Stimulated activated CD4-positive, alpha-beta T cell treated with anti-CD3 and anti-CD28 coated beads, Interleukin-2, amount 100 ng/mL, for 48 hours (primary cell): ENCODE measurements at regions not wholly inside any gene's neighbourhood (a gene's known extent, or its start where the extent isn't known, plus 50 kb on each side); places are given as distances from the start of the nearest gene placed in this dataset.
"Not testable (repeated sequence)": the region's sequence is repeated elsewhere in the genome, so short reads cannot be mapped to it uniquely, and the experiment has no call there.

Experiments
- DNase-seq, 2 donors: peaks; one replicate each; pipeline ENCODE4 v3.0.0-alpha.2; 2020

DNA sequence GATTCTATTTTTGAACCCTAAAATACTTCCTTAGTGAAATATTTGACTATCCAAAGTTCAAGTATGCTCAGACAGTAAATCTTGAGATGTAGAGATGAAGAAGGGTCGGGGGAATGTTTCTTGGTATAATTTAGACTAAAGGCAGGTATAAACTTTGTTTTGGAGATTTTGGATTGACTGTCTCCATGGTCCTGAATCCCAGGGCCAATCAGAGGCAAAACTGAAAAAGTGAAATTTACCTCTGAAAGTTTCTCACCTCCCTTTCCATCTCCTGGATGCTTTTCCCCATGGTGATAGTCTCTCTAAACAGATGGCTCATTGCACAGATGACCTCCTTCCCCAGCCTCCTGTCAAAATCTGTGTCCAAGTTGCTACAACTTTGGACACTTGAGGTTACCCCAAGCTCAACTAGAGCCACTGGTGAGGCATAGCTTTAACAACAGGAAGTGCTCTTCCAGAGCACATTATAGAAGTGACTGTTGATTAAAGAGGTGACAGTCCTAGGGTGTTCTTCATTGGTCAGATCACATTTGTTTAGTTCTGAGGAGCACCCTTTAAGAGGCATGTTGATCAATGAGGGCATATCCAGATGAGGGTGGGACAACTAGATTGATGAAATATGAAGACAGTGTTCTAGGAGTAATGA, 128.4 kb downstream of the AKAP11 start:
- no peak for DNase-seq

- DNase-seq: no peak
Measured at GRCh38 chr13:42401376-42401775, 129.4 kb downstream of the AKAP11 start.

DNA sequence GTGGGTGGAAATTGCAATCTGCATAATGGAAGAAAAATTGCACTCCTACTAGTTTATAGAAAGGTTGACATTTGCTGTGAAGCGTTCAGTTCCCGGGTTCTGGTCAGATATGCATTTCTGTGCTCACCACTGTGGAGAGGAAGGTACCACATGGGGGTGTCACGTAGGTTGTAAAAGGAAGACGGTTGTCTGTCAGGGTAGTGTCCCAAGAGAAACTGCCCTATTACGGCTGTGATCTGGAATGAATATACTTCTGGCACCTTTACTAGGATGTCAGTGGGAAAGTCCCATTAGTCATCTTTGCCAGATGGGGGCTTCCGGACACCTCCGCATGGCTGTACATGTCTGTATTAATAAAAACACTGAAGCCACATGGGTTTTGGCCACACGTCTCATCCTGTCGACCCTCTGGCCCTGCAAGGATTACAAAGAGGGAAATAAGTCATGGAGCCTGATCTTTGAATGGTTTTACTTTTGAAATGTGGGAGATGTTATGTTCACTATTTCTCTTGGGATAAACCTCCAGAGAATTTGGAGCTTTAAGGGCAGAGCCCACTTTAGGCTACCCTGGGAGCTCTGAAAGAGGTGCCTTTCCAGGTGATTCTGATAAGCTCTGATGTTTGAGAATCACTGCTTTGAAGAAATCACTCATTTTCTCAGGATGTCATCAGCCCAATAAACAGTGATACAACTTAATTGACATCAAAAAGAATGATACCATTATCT, 133.9 kb downstream of the AKAP11 start:
- DNase-seq: peak; percentile 36 to 63

DNA sequence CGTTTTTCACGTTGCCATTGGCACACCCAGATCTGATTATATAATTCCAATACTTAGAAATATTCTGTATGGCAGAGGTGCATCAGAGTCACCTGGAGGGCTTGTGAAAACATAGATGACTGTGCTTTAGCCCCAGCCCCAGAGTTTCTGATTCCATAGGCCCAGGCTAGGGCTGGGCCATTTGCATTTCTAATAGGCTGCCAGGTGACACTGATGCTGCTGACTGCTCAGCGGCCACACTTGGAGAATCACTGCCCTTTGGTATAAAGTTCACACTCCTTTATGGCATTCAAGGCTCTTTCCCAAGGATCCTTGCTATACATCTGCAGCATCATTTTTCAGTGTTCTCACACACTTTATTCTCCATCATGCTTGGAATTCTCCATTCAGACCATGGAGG, 137.1 kb downstream of the AKAP11 start:
- no peak for DNase-seq

GRCh38 chr13:42409551-42409950, 137.6 kb downstream of the AKAP11 start:
- DNase-seq: no peak

- DNase-seq: no peak
Measured at GRCh38 chr13:42412812-42413483, 141.0 kb downstream of the AKAP11 start.

DNA sequence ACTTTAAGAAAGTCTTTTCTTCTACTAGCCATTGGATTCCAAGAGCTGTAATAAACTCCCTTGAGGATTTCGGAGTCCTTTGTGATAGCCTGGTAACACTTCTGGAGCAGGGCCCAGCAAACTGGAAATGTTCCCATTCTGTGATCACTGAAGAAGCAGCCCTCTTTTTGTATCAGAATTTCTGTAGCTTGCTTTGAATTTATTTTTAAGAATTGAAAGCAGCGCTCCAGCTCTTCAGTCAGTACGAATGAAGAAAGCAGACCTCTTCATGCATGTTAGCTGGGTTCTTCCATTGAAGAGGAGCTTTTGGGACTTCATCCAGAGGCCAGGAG, 141.5 kb downstream of the AKAP11 start:
- DNase-seq: no peak

- DNase-seq: no peak
Measured at GRCh38 chr13:42417626-42418025, 145.7 kb downstream of the AKAP11 start.

- no peak for DNase-seq
Measured at GRCh38 chr13:42418184-42418583, 146.2 kb downstream of the AKAP11 start.

- peak; percentile 45 to 49 for DNase-seq
Measured at GRCh38 chr13:42420304-42420703, 148.4 kb downstream of the AKAP11 start.

DNA sequence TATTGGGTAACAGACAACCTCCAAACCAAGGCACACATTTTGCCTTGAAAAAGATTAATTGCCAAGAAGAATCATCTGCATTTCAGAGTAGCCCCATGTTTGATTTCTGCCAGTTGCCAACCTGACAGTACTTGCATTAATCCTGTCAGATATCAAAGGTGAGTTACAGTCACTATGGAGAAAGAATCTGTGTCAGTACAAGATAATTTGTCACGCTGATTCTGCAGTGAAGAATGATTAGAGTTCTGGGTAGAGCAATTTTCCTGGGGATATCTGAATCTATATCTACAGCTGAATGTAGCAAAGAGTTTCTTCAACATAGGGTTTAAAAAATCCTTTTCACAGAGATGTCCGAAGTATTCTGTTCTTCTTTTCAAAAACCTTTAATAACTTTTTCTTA, 150.7 kb downstream of the AKAP11 start:
- no peak for DNase-seq

- DNase-seq: no peak
Measured at GRCh38 chr13:42424182-42424581, 149.8 kb upstream of the TNFSF11 start.

DNA sequence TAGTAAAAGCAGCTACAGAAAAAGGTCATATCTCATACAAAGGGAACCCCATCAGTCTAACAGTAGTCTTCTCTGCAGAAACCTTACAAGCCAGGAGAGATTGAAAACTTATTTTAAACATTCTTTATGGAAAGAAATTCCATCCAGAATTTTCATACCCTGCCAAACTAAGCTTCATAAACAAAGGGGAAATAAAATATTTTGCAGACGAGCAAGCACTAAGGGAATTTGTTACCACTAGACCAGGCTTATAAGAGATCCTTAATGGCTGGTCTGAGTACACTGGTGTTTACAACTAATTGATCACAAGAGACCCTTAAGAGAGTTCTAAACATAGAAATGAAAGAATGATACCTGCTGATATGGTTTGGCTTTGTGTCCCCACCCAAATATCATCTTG, 128.6 kb upstream of the TNFSF11 start:
- DNase-seq: no peak

- DNase-seq: not testable (repeated sequence)
Measured at GRCh38 chr13:42446597-42446996, 127.4 kb upstream of the TNFSF11 start.

DNA sequence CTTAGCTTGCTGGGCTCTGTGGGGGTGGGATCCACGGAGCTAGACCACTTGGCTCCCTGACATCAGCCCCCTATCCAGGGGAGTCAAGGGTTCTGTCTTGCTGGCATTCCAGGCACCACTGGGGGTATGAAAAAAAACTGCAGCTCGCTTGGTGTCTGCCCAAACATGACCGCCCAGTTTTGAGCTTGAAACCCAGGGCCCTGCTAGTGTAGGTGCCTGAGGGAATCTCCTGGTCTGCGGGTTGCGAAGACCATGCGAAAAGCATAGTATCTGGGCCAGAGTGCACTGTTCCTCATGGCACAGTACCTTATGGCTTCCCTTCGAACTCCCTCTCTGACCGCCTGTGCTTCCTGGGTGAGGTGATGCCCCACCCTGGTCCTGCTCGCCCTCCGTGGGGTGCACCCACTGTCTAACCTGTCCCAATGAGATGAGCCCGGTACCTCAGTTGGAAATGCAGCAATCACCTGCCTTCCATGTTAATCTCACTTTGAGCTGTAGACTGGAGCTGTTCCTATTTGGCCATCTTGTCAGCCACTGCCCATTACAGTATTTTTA, 120.8 kb upstream of the TNFSF11 start:
- no peak for DNase-seq

DNA sequence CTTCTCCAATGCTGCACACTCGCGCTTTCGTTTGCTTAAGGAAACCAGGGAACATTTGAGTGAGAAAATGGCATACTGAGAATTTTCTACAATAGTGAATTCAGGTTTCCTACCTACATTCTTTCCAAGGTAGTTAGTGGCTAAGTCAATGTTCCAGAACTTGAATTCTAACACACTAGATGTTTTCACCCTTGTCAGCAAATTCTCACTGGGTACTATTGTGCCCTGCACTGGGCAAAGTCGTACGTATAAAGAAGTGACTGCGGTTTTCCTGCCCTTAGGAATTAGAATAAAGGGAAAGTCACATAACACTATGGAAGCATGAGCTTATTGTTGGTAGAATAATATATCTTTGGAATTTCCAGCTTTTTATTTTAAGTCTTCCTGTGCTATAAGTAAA, 119.2 kb upstream of the TNFSF11 start:
- DNase-seq: no peak

- no peak for DNase-seq
Measured at GRCh38 chr13:42458193-42458592, 115.8 kb upstream of the TNFSF11 start.

DNA sequence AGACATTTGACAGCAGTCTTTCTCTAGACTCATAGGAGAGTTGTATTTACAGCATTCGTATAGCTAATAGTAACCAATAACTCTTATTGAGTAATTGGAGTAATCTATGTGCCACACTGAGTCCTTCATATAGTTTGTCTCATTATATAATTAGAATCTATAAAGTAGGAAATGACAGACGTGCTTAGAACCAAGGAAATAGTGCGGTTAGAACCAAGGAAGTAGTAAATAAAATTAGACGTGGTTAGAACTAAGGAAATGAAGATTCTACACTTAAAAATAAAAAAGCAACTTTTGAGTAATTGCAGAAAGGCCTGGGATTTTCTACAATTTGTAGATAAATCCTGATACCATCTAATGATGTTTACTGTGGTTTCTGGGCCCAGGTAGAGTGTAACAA, 107.8 kb upstream of the TNFSF11 start:
- no peak for DNase-seq

DNA sequence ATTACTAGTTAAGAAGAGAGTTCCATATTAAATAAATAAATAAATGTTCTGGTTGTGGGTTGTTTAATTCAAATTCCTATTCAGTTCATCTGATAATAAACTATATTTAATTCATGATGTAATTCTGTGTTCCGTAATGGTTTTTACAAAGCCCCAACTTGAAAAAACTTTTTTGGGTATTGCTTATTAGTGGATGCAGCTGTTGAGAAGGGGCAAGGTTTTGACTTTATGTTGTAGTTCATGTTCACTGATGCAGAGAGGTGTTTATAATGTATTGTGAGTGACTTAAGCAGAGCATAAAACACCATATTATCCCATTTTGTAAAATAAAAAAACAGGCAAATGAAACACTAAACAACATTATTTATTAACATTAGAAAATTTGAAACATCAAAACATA, 107.3 kb upstream of the TNFSF11 start:
- DNase-seq: no peak

DNA sequence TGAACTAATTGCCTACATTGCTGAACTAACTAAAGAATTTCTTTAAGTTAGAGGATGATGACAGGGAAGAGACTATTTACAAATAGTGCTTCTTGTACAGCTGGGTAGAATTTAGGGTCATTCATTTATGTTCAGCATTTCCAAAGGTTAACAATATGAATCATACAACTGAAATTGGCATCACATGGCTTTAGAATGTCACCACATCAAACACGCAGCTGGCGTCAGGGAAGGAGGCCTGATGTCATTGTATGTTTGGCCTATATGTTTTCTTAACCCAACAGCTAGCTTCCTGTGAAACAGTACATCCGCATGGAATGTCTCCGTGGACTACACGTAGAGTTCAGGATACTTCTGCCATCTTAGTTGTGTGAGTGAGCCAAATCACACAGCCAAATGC, 99.0 kb upstream of the TNFSF11 start:
- no peak for DNase-seq

GRCh38 chr13:42477596-42478190, 96.3 kb upstream of the TNFSF11 start:
- no peak for DNase-seq

DNA sequence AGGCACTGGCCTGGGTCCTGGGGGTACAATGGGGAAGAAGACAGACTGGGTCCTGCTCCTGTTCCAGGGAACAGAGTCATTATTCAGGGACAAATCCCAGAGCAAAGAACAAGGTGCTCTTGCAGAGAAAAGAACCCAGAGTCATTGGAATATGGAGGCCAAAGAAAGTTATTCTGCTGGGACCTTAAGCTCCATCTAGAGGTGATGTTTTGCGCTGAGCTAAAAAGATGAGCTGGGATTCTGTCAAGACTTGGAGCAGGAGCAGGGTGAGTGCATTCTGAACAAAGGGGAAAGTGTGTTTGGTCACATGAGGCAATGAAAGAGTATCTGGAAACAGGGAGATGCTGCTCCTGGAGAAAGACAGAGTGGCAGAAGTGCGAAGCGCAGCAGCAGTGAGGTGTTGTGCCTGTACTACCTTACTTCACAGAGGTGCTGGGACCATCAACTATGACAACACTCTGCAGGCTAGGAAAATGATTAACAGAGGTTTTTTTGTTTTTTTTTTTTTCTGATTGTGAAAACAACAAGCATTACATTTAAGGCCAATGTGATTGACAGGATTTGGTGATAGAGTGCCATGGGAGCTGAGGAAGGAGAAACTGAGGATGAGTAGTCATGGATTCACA, 95.3 kb upstream of the TNFSF11 start:
- no peak for DNase-seq

DNA sequence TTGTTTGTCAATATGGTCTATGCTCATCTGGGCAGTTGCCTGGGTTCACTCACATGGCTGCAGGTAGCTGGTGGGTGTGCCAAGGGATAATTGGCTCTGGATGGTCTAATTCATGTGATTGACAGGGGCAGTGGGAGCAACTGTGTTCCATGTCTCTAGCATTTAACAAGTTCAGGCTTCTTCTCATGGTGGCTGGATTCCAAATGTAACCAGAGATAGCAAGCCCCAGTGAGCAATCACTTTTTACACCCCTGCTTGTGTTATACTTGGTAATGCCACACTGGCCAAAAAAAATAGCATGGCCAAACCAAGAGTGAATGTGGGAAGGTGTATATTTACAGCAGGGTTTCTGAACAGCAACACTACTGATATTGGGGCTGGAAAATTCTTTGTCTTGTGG, 89.6 kb upstream of the TNFSF11 start:
- no peak for DNase-seq
